B cell (primary cell): ENCODE measurements at regions not wholly inside any gene's neighbourhood (a gene's known extent, or its start where the extent isn't known, plus 50 kb on each side); places are given as distances from the start of the nearest gene placed in this dataset.

Experiments
- ATAC-seq: fragments of 200-7000 bp; cut with Tn5 transposase; one replicate; pipeline ENCODE4 v1.10.0; 2021; ENCODE audit warnings: low read depth, mild to moderate bottlenecking, moderate number of reproducible peaks, moderate library complexity
- CTCF ChIA-PET: fragments of 350-600 bp; sonication (Branson Sonifier 250); formaldehyde crosslinking; loops from one replicate; lab custom pipeline; 2021; ENCODE audit warnings: antibody characterized with exemption, inconsistent platforms; lab: Charles Lee
- POLR2A ChIA-PET: fragments of 350-600 bp; sonication (Branson Sonifier 250); formaldehyde crosslinking; loops from one replicate; lab custom pipeline; 2021; ENCODE audit warnings: antibody characterized with exemption; lab: Charles Lee
- DNase-seq: peaks from one replicate; pipeline ENCODE4 v3.0.0; 2013
- H2AFZ ChIP-seq: 2 replicates; pipeline ENCODE4 v1.6.1; 2012; ENCODE audit warnings: mild to moderate bottlenecking, low read depth, low read length; ENCODE audit not compliant: insufficient read depth, poor library complexity, severe bottlenecking
- H3K27ac ChIP-seq, 2 donors: 1 replicate in 1 of 2; 2 replicates in 1 of 2; pipeline ENCODE4 v1.5.1; 2012 to 2013; ENCODE audit warnings: low read length in 2 of 2, mild to moderate bottlenecking in 2 of 2, moderate library complexity in 1 of 2
- H3K27me3 ChIP-seq, 4 experiments: fragments of 200-600 bp in 1 of 4; sonication (generic) in 1 of 4; replicated peaks in 1 of 4; 1 replicate in 2 of 4; 2 replicates in 2 of 4; pipeline versions ENCODE4 v1.6.1 to v1.7.0; 2013 to 2016; ENCODE audit warnings: low read length in 3 of 4, mild to moderate bottlenecking in 2 of 4, mixed read lengths in 1 of 4, moderate library complexity in 1 of 4; ENCODE audit not compliant: insufficient read depth in 4 of 4, control insufficient read depth in 3 of 4; ENCODE audit errors: control extremely low read depth in 1 of 4
- H3K36me3 ChIP-seq, 2 experiments: replicated peaks in 1 of 2; 1 replicate in 1 of 2; 2 replicates in 1 of 2; pipeline versions ENCODE4 v1.6.1 to v1.7.1; 2013; ENCODE audit warnings: low read length in 1 of 2; ENCODE audit not compliant: insufficient read depth in 2 of 2, control insufficient read depth in 1 of 2; ENCODE audit errors: control extremely low read depth in 1 of 2, extremely low read depth in 1 of 2
- H3K4me1 ChIP-seq, 2 donors: fragments of 200-600 bp in 1 of 2; sonication (generic) in 1 of 2; 1 replicate in 1 of 2; 2 replicates in 1 of 2; pipeline versions ENCODE4 v1.5.1 to v1.6.1; 2013 to 2017; ENCODE audit warnings: low read length in 2 of 2; ENCODE audit not compliant: control insufficient read depth in 2 of 2, insufficient read depth in 2 of 2
- H3K4me2 ChIP-seq: replicated peaks from 2 replicates; pipeline ENCODE3; 2012; ENCODE audit warnings: mild to moderate bottlenecking, low read depth, low read length; ENCODE audit not compliant: poor library complexity, severe bottlenecking
- H3K4me3 ChIP-seq, 5 experiments: fragments of 200-600 bp in 1 of 5; sonication (generic) in 1 of 5; 1 replicate in 3 of 5; 2 replicates in 2 of 5; pipeline versions ENCODE4 v1.5.1 to v1.7.0; 2011 to 2016; ENCODE audit warnings: low read length in 4 of 5, mild to moderate bottlenecking in 4 of 5, low read depth in 2 of 5, control low read depth in 1 of 5, moderate library complexity in 1 of 5; ENCODE audit not compliant: insufficient read depth in 1 of 5; ENCODE audit errors: control extremely low read depth in 1 of 5, extremely low read depth in 1 of 5
- H3K79me2 ChIP-seq: fragments of 200-600 bp; sonication (generic); one replicate; pipeline ENCODE4 v1.6.0; 2016; ENCODE audit warnings: low read length; ENCODE audit not compliant: control insufficient read depth, insufficient read depth
- H3K9ac ChIP-seq: fragments of 200-600 bp; sonication (generic); 2 replicates; pipeline ENCODE4 v1.6.1; 2017; ENCODE audit warnings: mild to moderate bottlenecking, low read length, moderate library complexity
- H3K9me3 ChIP-seq, 3 donors: one replicate each; pipeline versions ENCODE4 v1.6.1 to v1.7.1; 2013; ENCODE audit warnings: low read length in 2 of 3; ENCODE audit not compliant: control insufficient read depth in 2 of 3, insufficient read depth in 1 of 3; ENCODE audit errors: control extremely low read depth in 1 of 3
- H4K20me1 ChIP-seq: 2 replicates; pipeline ENCODE4 v1.6.0; 2012; ENCODE audit warnings: mild to moderate bottlenecking, low read length; ENCODE audit not compliant: insufficient read depth, control insufficient read depth, poor library complexity, severe bottlenecking
- H3K27ac Mint-ChIP-seq: one replicate; pipeline ENCODE4 v1.8.0; 2021; ENCODE audit warnings: mixed read lengths
- H3K27me3 Mint-ChIP-seq: one replicate; pipeline ENCODE4 v1.8.0; 2021; ENCODE audit warnings: mixed read lengths
- H3K4me1 Mint-ChIP-seq: one replicate; pipeline ENCODE4 v1.8.0; 2021; ENCODE audit warnings: mixed read lengths
- H3K4me3 Mint-ChIP-seq: one replicate; pipeline ENCODE4 v1.8.0; 2021; ENCODE audit warnings: mixed read lengths
- H3K9me3 Mint-ChIP-seq: one replicate; pipeline ENCODE4 v1.8.0; 2022; ENCODE audit warnings: mixed read lengths; ENCODE audit not compliant: insufficient read depth
- CTCF ChIP-seq: fragments of 200-600 bp; IDR thresholded peaks from one replicate; pipeline ENCODE4 v1.8.0; 2022; ENCODE audit warnings: antibody characterized with exemption, mild to moderate bottlenecking
- EZH2 ChIP-seq: IDR thresholded peaks from 2 replicates; pipeline ENCODE4 v1.6.1; 2012; ENCODE audit warnings: borderline replicate concordance, low read depth, mild to moderate bottlenecking, moderate library complexity, low read length; ENCODE audit not compliant: insufficient read depth, poor library complexity, severe bottlenecking
- WGBS: methylation state at CpG from one replicate; pipeline ENCODE4 v1.1.5; 2013; ENCODE audit warnings: missing lambda C conversion rate; ENCODE audit not compliant: insufficient coverage; 5-methylcytosine and 5-hydroxymethylcytosine counted together
- intact Hi-C: fragments of 100-400 bp; cut with micrococcal nuclease; formaldehyde crosslinking; loops from one replicate; pipeline ENCODE4 v1.10.0; 2022

GRCh38 chr5:32510860-32511259, 66.3 kb upstream of the ZFR start:
- H3K4me2 ChIP-seq, result no peak overlapping the region
- no peak overlapping the region for H3K27ac ChIP-seq
- Mint-ChIP-seq H3K4me1 (no peaks in the 10 kb centered on the region), H3K9me3 (no peaks in the 10 kb centered on the region), H3K4me3 (no peak overlapping the region), H3K27ac (no peak overlapping the region), H3K27me3 (peaks cover 16% of the 10 kb centered on the region)
- H3K9ac ChIP-seq, result no peak overlapping the region
- H3K4me1 ChIP-seq, result no peaks in the 10 kb centered on the region
- no peaks in the 10 kb centered on the region for H3K79me2 ChIP-seq
- intact Hi-C loops, result no loop called here
- WGBS, result 17% methylated on average over 1 of the region's 1 CpG
- CTCF ChIA-PET, result interaction anchor here (1.0 kb wide), 1 partner anchor 79 kb away, joined by 5 read pairs; no protein-coding TSS in a partner anchor
- no peak overlapping the region for H3K4me3 ChIP-seq
- H4K20me1 ChIP-seq, result no peaks in the 10 kb centered on the region
- no peak overlapping the region for H2AFZ ChIP-seq
- ATAC-seq, result no peak
- H3K27me3 ChIP-seq, result no peaks in the 10 kb centered on the region
- DNase-seq, result no peak
- no peaks in the 10 kb centered on the region for H3K9me3 ChIP-seq
- TF ChIP-seq EZH2 (no peak), CTCF (no peak)
- POLR2A ChIA-PET, result no interaction called here
- H3K36me3 ChIP-seq, result no peaks in the 10 kb centered on the region

GRCh38 chr5:32508806-32509805, 64.6 kb upstream of the ZFR start:
- H3K36me3 ChIP-seq, result no peaks in the 10 kb centered on the region
- DNase-seq, result no peak
- H3K27me3 Mint-ChIP-seq, result peaks cover 22% of the 10 kb centered on the region
- no peaks in the 10 kb centered on the region for H3K79me2 ChIP-seq
- H3K4me2 ChIP-seq, result no peak overlapping the region
- no peak overlapping the region for H2AFZ ChIP-seq
- no peak for TF ChIP-seq CTCF
- no peak for TF ChIP-seq EZH2
- no peaks in the 10 kb centered on the region for H3K9me3 Mint-ChIP-seq
- peaks cover 11 to 14% of the 10 kb centered on the region in 2 donors for H3K4me1 ChIP-seq
- no peaks in the 10 kb centered on the region for H3K9me3 ChIP-seq
- POLR2A ChIA-PET, result no interaction called here
- H3K4me3 Mint-ChIP-seq, result no peak overlapping the region
- no peak overlapping the region for H3K4me3 ChIP-seq
- no peak overlapping the region for H3K9ac ChIP-seq
- H4K20me1 ChIP-seq, result no peaks in the 10 kb centered on the region
- H3K27ac Mint-ChIP-seq, result no peak overlapping the region
- H3K27ac ChIP-seq, result no peak overlapping the region
- H3K27me3 ChIP-seq, result peaks cover 0 to 14% (median 4%) of the 10 kb centered on the region in 4 experiments
- intact Hi-C loops, result no loop called here
- 90% methylated on average over 2 of the region's 8 CpGs for WGBS
- H3K4me1 Mint-ChIP-seq, result peaks cover 17% of the 10 kb centered on the region
- CTCF ChIA-PET, result interaction anchor here (1.1 to 1.2 kb wide), 2 partner anchors 19 to 81 kb away, joined by 3 to 7 read pairs; no protein-coding TSS in a partner anchor
- no peak for ATAC-seq
